Endothelial cell of umbilical vein (primary cell): ENCODE measurements at regions not wholly inside any gene's neighbourhood (a gene's known extent, or its start where the extent isn't known, plus 50 kb on each side); places are given as distances from the start of the nearest gene placed in this dataset.

ENCODE experiments used
- BruUV-seq: library from RNA; stranded (reverse); fragments of 400-500 nt; replicated peaks from 2 replicates; lab custom pipeline; 2021; lab: Mats Ljungman, UMichigan
- CTCF ChIA-PET: fragments of 300-600, 350-600 bp; sonication (Branson Sonifier 250); formaldehyde crosslinking; loops from one replicate; lab custom pipeline; 2021; ENCODE audit warnings: antibody characterized with exemption, inconsistent platforms; lab: Charles Lee
- POLR2A ChIA-PET: fragments of 300-600, 350-600 bp; sonication (Branson Sonifier 250); formaldehyde crosslinking; loops from one replicate; lab custom pipeline; 2021; ENCODE audit warnings: antibody characterized with exemption, inconsistent platforms; lab: Charles Lee
- DNase-seq: peaks from one replicate; pipeline ENCODE4 v3.0.0-alpha.2; 2011; ENCODE audit warnings: low read depth, low spot score
- FAIRE-seq: peaks from 2 replicates; lab custom pipeline; 2011; peaks lifted over from hg19 to GRCh38; lab: Jason Lieb, UNC
- H2AFZ ChIP-seq: 2 replicates; pipeline ENCODE4 v1.6.0; 2012; ENCODE audit warnings: low read depth, low read length, control low read depth, inconsistent platforms
- H3K27ac ChIP-seq: 2 replicates; pipeline ENCODE4 v1.5.1; 2011; ENCODE audit warnings: low read depth, mild to moderate bottlenecking, control low read depth, low read length, moderate library complexity; ENCODE audit not compliant: insufficient read depth
- H3K27me3 ChIP-seq, 2 experiments: 2 replicates each; pipeline versions ENCODE4 v1.6.0 to v1.6.1; 2011; ENCODE audit warnings: low read length in 2 of 2, mixed read lengths in 1 of 2; ENCODE audit not compliant: control insufficient read depth in 2 of 2, insufficient read depth in 2 of 2
- H3K36me3 ChIP-seq, 2 experiments: 2 replicates in 1 of 2; 3 replicates in 1 of 2; pipeline ENCODE4 v1.5.1; 2011; ENCODE audit warnings: low read length in 2 of 2, mild to moderate bottlenecking in 1 of 2, moderate library complexity in 1 of 2; ENCODE audit not compliant: control insufficient read depth in 2 of 2, insufficient read depth in 2 of 2; ENCODE audit errors: extremely low read depth in 1 of 2
- H3K4me1 ChIP-seq: 3 replicates; pipeline ENCODE4 v1.5.1; 2011; ENCODE audit warnings: mild to moderate bottlenecking, low read length; ENCODE audit not compliant: control insufficient read depth, insufficient read depth; ENCODE audit errors: extremely low read depth
- H3K4me2 ChIP-seq: 2 replicates; pipeline ENCODE4 v1.6.1; 2011; ENCODE audit warnings: low read length, control low read depth, mixed read lengths; ENCODE audit not compliant: insufficient read depth
- H3K4me3 ChIP-seq, 3 experiments: fragments of 200-600 bp in 1 of 3; sonication (generic), shearing (Covaris generic) in 1 of 3; replicated peaks in 1 of 3; 2 replicates each; pipeline ENCODE4 v1.5.1; 2011 to 2016; ENCODE audit warnings: control low read depth in 3 of 3, low read length in 3 of 3, mild to moderate bottlenecking in 2 of 3, inconsistent platforms in 1 of 3, low read depth in 1 of 3, moderate library complexity in 1 of 3; ENCODE audit not compliant: insufficient read depth in 1 of 3
- H3K79me2 ChIP-seq: 2 replicates; pipeline ENCODE4 v1.6.0; 2012; ENCODE audit warnings: low read length, inconsistent platforms; ENCODE audit not compliant: control insufficient read depth, insufficient read depth
- H3K9ac ChIP-seq: replicated peaks from 2 replicates; pipeline ENCODE3; 2011; ENCODE audit warnings: low read length, control low read depth; ENCODE audit not compliant: insufficient read depth; ENCODE audit errors: extremely low read depth
- H3K9me1 ChIP-seq: replicated peaks from 3 replicates; pipeline ENCODE4 v1.6.0; 2011; ENCODE audit warnings: mild to moderate bottlenecking, low read length; ENCODE audit not compliant: control insufficient read depth, insufficient read depth; ENCODE audit errors: extremely low read depth
- H3K9me3 ChIP-seq: replicated peaks from 2 replicates; pipeline ENCODE4 v1.5.1; 2012; ENCODE audit warnings: low read length, inconsistent platforms; ENCODE audit not compliant: control insufficient read depth, insufficient read depth
- H4K20me1 ChIP-seq: replicated peaks from 2 replicates; pipeline ENCODE3; 2011; ENCODE audit warnings: mild to moderate bottlenecking, low read length; ENCODE audit not compliant: control insufficient read depth, insufficient read depth; ENCODE audit errors: extremely low read depth
- GATA2 ChIP-seq: IDR thresholded peaks from 2 replicates; pipeline ENCODE4 v1.7.0; 2011; ENCODE audit warnings: low read depth, mild to moderate bottlenecking, moderate library complexity, mixed read lengths, low read length; ENCODE audit not compliant: insufficient read length, insufficient read depth
- MYC ChIP-seq: IDR thresholded peaks from one replicate; pipeline ENCODE4 v1.6.1; 2011; ENCODE audit warnings: mild to moderate bottlenecking, low read depth, low read length
- POLR2AphosphoS5 ChIP-seq: IDR thresholded peaks from 2 replicates; pipeline ENCODE4 v1.6.1; 2012; ENCODE audit warnings: low read depth, mild to moderate bottlenecking, control low read depth, low read length, moderate library complexity; ENCODE audit not compliant: insufficient read depth
- dilution Hi-C: fragments of 300-500 bp; cut with MboI; formaldehyde crosslinking; loops from one replicate; pipeline ENCODE4 v1.15.0; 2019; ENCODE audit warnings: low sequenced_read_pairs; ENCODE audit not compliant: extremely low pct_ligation_motif_present
- intact Hi-C: fragments of 100-400 bp; cut with micrococcal nuclease; formaldehyde crosslinking; loops from one replicate; pipeline ENCODE4 v1.10.0; 2022
- TF ChIP-seq, protein P1 (sequence below): IDR thresholded peaks from 2 replicates; pipeline ENCODE4 v1.6.1; 2011; ENCODE audit not compliant: insufficient read depth, insufficient read length
- TF ChIP-seq, protein P2 (sequence below), 2 donors: IDR thresholded peaks; 1 replicate in 1 of 2; 2 replicates in 1 of 2; pipeline ENCODE4 v1.5.1; 2011; ENCODE audit warnings: low read length in 2 of 2, mild to moderate bottlenecking in 2 of 2, moderate library complexity in 2 of 2, control low read depth in 1 of 2, inconsistent platforms in 1 of 2, low read depth in 1 of 2; ENCODE audit not compliant: insufficient read depth in 1 of 2; ENCODE audit errors: extremely low read depth in 1 of 2

DNA sequence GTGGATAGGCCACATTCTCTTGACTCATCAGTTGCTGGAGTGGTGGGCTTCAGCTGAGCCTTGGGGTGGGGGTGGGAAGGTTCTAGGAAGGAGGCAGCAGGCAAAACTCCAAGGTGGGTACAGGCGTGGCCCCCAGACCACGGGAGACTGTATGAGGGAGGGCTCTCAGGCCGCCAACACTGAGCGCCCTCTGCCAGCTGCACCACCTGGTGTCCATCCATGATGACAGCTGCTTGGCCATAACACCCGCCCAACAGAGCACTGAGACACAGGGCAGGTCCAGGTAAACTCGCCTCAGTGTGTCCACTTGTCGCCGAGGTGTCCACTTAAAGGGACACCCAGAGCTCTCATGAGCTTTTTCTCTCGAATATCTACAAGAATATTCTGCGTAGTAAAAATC lies 133.5 kb downstream of the C16orf95 start:
- no peak for FAIRE-seq
- Histone ChIP-seq H3K27ac (no peak overlapping the region), H3K27me3 (no peaks in the 10 kb centered on the region), H3K36me3 (no peaks in the 10 kb centered on the region), H2AFZ (no peak overlapping the region), H4K20me1 (no peaks in the 10 kb centered on the region), H3K9me3 (no peaks in the 10 kb centered on the region), H3K4me1 (peaks cover 22% of the 10 kb centered on the region), H3K79me2 (no peaks in the 10 kb centered on the region), H3K4me3 (no peak overlapping the region), H3K4me2 (no peak overlapping the region), H3K9ac (no peak overlapping the region), H3K9me1 (no peaks in the 10 kb centered on the region)
- BruUV-seq, result no TSS peak
- ChIA-PET POLR2A (no interaction called here), CTCF (interaction anchor here (0.6 to 1.0 kb wide), 3 partner anchors 17 to 620 kb away, joined by 3 to 4 read pairs (median 3); no protein-coding TSS in a partner anchor)
- TF ChIP-seq GATA2, result no peak
- no peak for TF ChIP-seq POLR2AphosphoS5
- TF ChIP-seq MYC, result no peak
- DNase-seq, result no peak
- dilution Hi-C loops, result no loop called here
- intact Hi-C loops, result no loop called here

DNA sequence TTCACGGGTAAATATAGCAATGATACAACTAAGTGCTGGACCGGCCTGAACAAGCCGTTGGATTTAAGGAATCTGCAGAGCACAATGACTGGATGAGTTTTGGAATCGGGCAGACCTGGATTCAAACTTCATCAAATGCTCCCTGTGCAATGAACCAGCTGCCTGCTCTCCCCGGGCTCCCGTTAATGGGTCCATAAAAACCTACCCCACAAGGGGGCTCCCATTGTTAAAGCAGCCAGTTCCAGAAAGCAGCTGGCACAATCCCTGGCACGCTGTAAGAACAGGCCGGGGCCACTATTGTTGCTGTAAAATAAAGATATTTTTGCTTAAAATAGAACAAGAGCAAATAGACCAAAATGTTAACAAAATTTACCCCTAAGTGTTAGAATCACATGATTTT lies 131.9 kb downstream of the C16orf95 start:
- DNase-seq (no peak), FAIRE-seq (no peak)
- CTCF ChIA-PET, result interaction anchor here (1.0 to 2.1 kb wide), 7 partner anchors 16 to 122 kb away, joined by 3 to 8 read pairs (median 5); no protein-coding TSS in a partner anchor
- TF ChIP-seq, protein P1, sequence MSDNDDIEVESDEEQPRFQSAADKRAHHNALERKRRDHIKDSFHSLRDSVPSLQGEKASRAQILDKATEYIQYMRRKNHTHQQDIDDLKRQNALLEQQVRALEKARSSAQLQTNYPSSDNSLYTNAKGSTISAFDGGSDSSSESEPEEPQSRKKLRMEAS, result no peak
- TF ChIP-seq GATA2, result no peak
- TF ChIP-seq, protein P2, sequence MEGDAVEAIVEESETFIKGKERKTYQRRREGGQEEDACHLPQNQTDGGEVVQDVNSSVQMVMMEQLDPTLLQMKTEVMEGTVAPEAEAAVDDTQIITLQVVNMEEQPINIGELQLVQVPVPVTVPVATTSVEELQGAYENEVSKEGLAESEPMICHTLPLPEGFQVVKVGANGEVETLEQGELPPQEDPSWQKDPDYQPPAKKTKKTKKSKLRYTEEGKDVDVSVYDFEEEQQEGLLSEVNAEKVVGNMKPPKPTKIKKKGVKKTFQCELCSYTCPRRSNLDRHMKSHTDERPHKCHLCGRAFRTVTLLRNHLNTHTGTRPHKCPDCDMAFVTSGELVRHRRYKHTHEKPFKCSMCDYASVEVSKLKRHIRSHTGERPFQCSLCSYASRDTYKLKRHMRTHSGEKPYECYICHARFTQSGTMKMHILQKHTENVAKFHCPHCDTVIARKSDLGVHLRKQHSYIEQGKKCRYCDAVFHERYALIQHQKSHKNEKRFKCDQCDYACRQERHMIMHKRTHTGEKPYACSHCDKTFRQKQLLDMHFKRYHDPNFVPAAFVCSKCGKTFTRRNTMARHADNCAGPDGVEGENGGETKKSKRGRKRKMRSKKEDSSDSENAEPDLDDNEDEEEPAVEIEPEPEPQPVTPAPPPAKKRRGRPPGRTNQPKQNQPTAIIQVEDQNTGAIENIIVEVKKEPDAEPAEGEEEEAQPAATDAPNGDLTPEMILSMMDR (IDR thresholded peaks at IDR 0.05; ENCODE audit: extremely low read depth in 1 of 2, insufficient read depth in 1 of 2, low read depth in 1 of 2, low read length in 2 of 2), result peak in 1 of 2 donors; percentile 23
- Histone ChIP-seq H3K4me3 (no peak overlapping the region), H3K4me1 (peaks cover 10% of the 10 kb centered on the region), H4K20me1 (no peaks in the 10 kb centered on the region), H3K9ac (no peak overlapping the region), H3K79me2 (no peaks in the 10 kb centered on the region), H3K9me3 (no peaks in the 10 kb centered on the region), H3K36me3 (no peaks in the 10 kb centered on the region), H3K27me3 (no peaks in the 10 kb centered on the region), H3K27ac (no peak overlapping the region), H3K9me1 (no peaks in the 10 kb centered on the region), H2AFZ (no peak overlapping the region), H3K4me2 (no peak overlapping the region)
- POLR2A ChIA-PET, result no interaction called here
- BruUV-seq, result no TSS peak
- intact Hi-C loops, result loop anchor here (5.0 kb wide), 1 partner anchor 92 kb away; no protein-coding TSS in a partner anchor
- dilution Hi-C loops, result no loop called here
